A549 (cell line): ENCODE measurements at regions not wholly inside any gene's neighbourhood (a gene's known extent, or its start where the extent isn't known, plus 50 kb on each side); places are given as distances from the start of the nearest gene placed in this dataset.

Source experiments
- ATAC-seq, 2 experiments: fragments of 200-7000 bp in 1 of 2; fragments of >200 bp in 1 of 2; cut with Nextera tagmentation in 1 of 2; cut with Tn5 transposase in 1 of 2; 3 replicates each; pipeline versions ENCODE4 v1.8.0 to v1.9.1; 2018 to 2020; ENCODE audit warnings: mild to moderate bottlenecking in 1 of 2, moderate library complexity in 1 of 2
- CTCF ChIA-PET: fragments of 300-600 bp; sonication (Branson Sonifier 250); formaldehyde crosslinking; extraction: SDS; loops from one replicate; lab custom pipeline; 2021; ENCODE audit warnings: antibody characterized with exemption, inconsistent platforms; lab: Yijun Ruan, JAX
- POLR2A ChIA-PET: fragments of 350-600 bp; formaldehyde crosslinking; extraction: SDS; loops from one replicate; lab custom pipeline; 2021; ENCODE audit warnings: antibody characterized with exemption, inconsistent platforms; lab: Yijun Ruan, JAX
- DNase-seq, 2 experiments: peaks; one replicate each; pipeline versions ENCODE4 v3.0.0 to v3.0.0-alpha.2; 2011 to 2016; ENCODE audit warnings: low read depth in 1 of 2, low spot score in 1 of 2
- FAIRE-seq: peaks from 2 replicates; lab custom pipeline; 2011; peaks lifted over from hg19 to GRCh38; lab: Jason Lieb, UNC
- H3K27ac ChIP-seq, 2 experiments: fragments of >200 bp; sonication (Bioruptor Twin); formaldehyde crosslinking; 3 replicates each; pipeline ENCODE4 v1.5.1; 2016 to 2017
- H3K4me1 ChIP-seq: fragments of >200 bp; sonication (Bioruptor Twin); formaldehyde crosslinking; 3 replicates; pipeline ENCODE4 v1.6.1; 2016
- H3K4me2 ChIP-seq: fragments of >200 bp; sonication (Bioruptor Twin); formaldehyde crosslinking; 3 replicates; pipeline ENCODE4 v1.6.1; 2016
- H3K4me3 ChIP-seq: fragments of >200 bp; sonication (Bioruptor Twin); formaldehyde crosslinking; 3 replicates; pipeline ENCODE4 v1.5.1; 2016
- H3K9me3 ChIP-seq: fragments of >200 bp; sonication (Bioruptor Twin); formaldehyde crosslinking; 3 replicates; pipeline ENCODE4 v1.6.1; 2016
- BHLHE40 ChIP-seq: IDR thresholded peaks from 2 replicates; pipeline ENCODE4 v1.6.1; 2012; ENCODE audit warnings: low read depth, low read length, inconsistent platforms
- CBX2 ChIP-seq: fragments of 200-600 bp; sonication (generic); IDR thresholded peaks from 2 replicates; pipeline ENCODE4 v1.6.1; 2016; ENCODE audit warnings: low read depth, mild to moderate bottlenecking, borderline replicate concordance
- CBX8 ChIP-seq: fragments of 200-600 bp; sonication (generic); IDR thresholded peaks from 2 replicates; pipeline ENCODE4 v1.6.1; 2016
- CEBPB ChIP-seq, 2 experiments: fragments of >200 bp in 1 of 2; sonication (Bioruptor Twin) in 1 of 2; formaldehyde crosslinking in 1 of 2; IDR thresholded peaks; 2 replicates each; pipeline ENCODE4 v1.6.1; 2012 to 2016
- EHF ChIP-seq: fragments of 250-450 bp; sonication (Bioruptor Pico); IDR thresholded peaks from 2 replicates; pipeline ENCODE4 v1.5.0; 2020; ENCODE audit warnings: mild to moderate bottlenecking
- EP300 ChIP-seq, 2 experiments: fragments of >200 bp; sonication (Bioruptor Twin); formaldehyde crosslinking; IDR thresholded peaks; 2 replicates in 1 of 2; 3 replicates in 1 of 2; pipeline ENCODE4 v1.6.1; 2016 to 2017
- ESRRA ChIP-seq: fragments of 150-350 bp; IDR thresholded peaks from 2 replicates; pipeline ENCODE4 v1.6.1; 2014; ENCODE audit warnings: mild to moderate bottlenecking, low read length, borderline replicate concordance
- FOSB ChIP-seq: fragments of 250-450 bp; sonication (Bioruptor Pico); IDR thresholded peaks from 2 replicates; pipeline ENCODE4 v1.5.0; 2020; ENCODE audit warnings: mild to moderate bottlenecking, moderate library complexity
- FOSL2 ChIP-seq, 2 experiments: fragments of 450-650 bp in 1 of 2; fragments of >200 bp in 1 of 2; sonication (Bioruptor Twin) in 1 of 2; formaldehyde crosslinking; IDR thresholded peaks; 2 replicates each; pipeline versions ENCODE4 v1.5.0 to v1.6.1; 2016 to 2020; ENCODE audit warnings: mild to moderate bottlenecking in 1 of 2, moderate library complexity in 1 of 2
- GATA3 ChIP-seq: IDR thresholded peaks from 2 replicates; pipeline ENCODE4 v1.6.1; 2012; ENCODE audit warnings: borderline replicate concordance
- HEYL ChIP-seq: fragments of 250-450 bp; sonication (Bioruptor Pico); IDR thresholded peaks from 2 replicates; pipeline ENCODE4 v1.8.0; 2021; ENCODE audit warnings: mild to moderate bottlenecking, moderate library complexity
- HOXB13 ChIP-seq: fragments of 250-450 bp; sonication (Bioruptor Pico); IDR thresholded peaks from 2 replicates; pipeline ENCODE4 v1.5.0; 2020; ENCODE audit warnings: low read depth, mild to moderate bottlenecking, moderate library complexity
- JUNB ChIP-seq: fragments of >200 bp; sonication (Bioruptor Twin); formaldehyde crosslinking; IDR thresholded peaks from 2 replicates; pipeline ENCODE4 v1.6.1; 2016
- KDM1A ChIP-seq: fragments of 200-600 bp; sonication (generic); IDR thresholded peaks from 2 replicates; pipeline ENCODE4 v1.6.1; 2016; ENCODE audit warnings: low read depth, mild to moderate bottlenecking
- KDM5A ChIP-seq: fragments of 200-600 bp; sonication (generic); IDR thresholded peaks from 2 replicates; pipeline ENCODE4 v1.6.1; 2016; ENCODE audit warnings: antibody characterized with exemption, mild to moderate bottlenecking
- POLR2AphosphoS2 ChIP-seq: conservative IDR thresholded peaks from 2 replicates; pipeline ENCODE4 v1.6.1; 2012; ENCODE audit warnings: low read length, improper control_type of control experiment, inconsistent platforms
- RARB ChIP-seq: fragments of 250-450 bp; sonication (Bioruptor Pico); IDR thresholded peaks from 2 replicates; pipeline ENCODE4 v1.8.0; 2021; ENCODE audit warnings: mild to moderate bottlenecking, moderate library complexity
- RCOR1 ChIP-seq: fragments of 150-350 bp; IDR thresholded peaks from 2 replicates; pipeline ENCODE4 v1.6.1; 2014; ENCODE audit warnings: antibody characterized with exemption, low read length, low read depth
- SMC3 ChIP-seq: fragments of >200 bp; sonication (Bioruptor Twin); formaldehyde crosslinking; IDR thresholded peaks from 3 replicates; pipeline ENCODE4 v1.6.1; 2018; ENCODE audit warnings: inconsistent platforms
- TP53 ChIP-seq: fragments of 250-450 bp; sonication (Bioruptor Pico); IDR thresholded peaks from 2 replicates; pipeline ENCODE4 v1.5.0; 2021; ENCODE audit warnings: mild to moderate bottlenecking, moderate library complexity
- ZC3H11A ChIP-seq: fragments of 450-650 bp; IDR thresholded peaks from 2 replicates; pipeline ENCODE4 v1.6.1; 2014; ENCODE audit warnings: antibody characterized with exemption, mild to moderate bottlenecking
- ZFP36 ChIP-seq: fragments of 450-650 bp; IDR thresholded peaks from 2 replicates; pipeline ENCODE4 v1.6.1; 2014; ENCODE audit warnings: borderline replicate concordance; ENCODE audit not compliant: partially characterized antibody
- ZNF302 ChIP-seq: fragments of 250-450 bp; sonication (Bioruptor Pico); IDR thresholded peaks from 2 replicates; pipeline ENCODE4 v1.9.0; 2021; ENCODE audit warnings: inconsistent platforms, mild to moderate bottlenecking, moderate library complexity
- whole genome bisulfite sequencing: methylation state at CpG from one replicate; pipeline ENCODE4 v1.1.6; 2017; ENCODE audit errors: missing lambda C conversion rate; 5-methylcytosine and 5-hydroxymethylcytosine counted together
- TF ChIP-seq, protein P1 (sequence below): fragments of 450-650 bp; IDR thresholded peaks from 2 replicates; pipeline ENCODE4 v1.6.1; 2014; ENCODE audit warnings: antibody characterized with exemption
- TF ChIP-seq, protein P2 (sequence below): IDR thresholded peaks from 2 replicates; pipeline ENCODE4 v1.6.1; 2012
- TF ChIP-seq, protein P3 (sequence below): fragments of 250-450 bp; sonication (Bioruptor Pico); IDR thresholded peaks from 2 replicates; pipeline ENCODE4 v1.5.0; 2020; ENCODE audit warnings: low read depth, mild to moderate bottlenecking, moderate library complexity
- TF ChIP-seq, protein P4 (sequence below): IDR thresholded peaks from 2 replicates; pipeline ENCODE4 v1.6.1; 2012

DNA sequence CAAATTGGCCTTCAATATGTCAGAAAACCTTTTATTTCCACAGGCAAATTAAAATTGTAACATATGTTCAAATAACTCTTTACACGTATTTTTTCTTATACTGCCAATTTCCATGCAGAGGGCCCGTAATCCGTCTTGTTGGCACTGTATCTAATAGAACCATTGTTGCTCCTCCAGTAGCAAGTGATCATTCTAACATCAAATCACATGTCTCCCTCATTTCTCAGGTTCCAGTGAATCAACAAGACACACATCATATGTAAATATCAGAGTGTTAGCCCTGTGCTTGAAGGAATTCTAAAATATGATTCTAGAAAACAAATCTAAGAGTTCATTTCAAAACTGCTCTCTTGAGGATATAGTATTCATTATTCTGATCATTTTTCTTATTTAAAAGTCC lies 834.3 kb downstream of the LRRTM4 start:
- POLR2A ChIA-PET = no interaction called here
- CTCF ChIA-PET = no interaction called here
- no peak for TF ChIP-seq ZFP36
- TF ChIP-seq SMC3 = no peak
- TF ChIP-seq TP53 (CRISPR knock-in tag) = no peak
- no peak for TF ChIP-seq BHLHE40
- TF ChIP-seq, protein P1, sequence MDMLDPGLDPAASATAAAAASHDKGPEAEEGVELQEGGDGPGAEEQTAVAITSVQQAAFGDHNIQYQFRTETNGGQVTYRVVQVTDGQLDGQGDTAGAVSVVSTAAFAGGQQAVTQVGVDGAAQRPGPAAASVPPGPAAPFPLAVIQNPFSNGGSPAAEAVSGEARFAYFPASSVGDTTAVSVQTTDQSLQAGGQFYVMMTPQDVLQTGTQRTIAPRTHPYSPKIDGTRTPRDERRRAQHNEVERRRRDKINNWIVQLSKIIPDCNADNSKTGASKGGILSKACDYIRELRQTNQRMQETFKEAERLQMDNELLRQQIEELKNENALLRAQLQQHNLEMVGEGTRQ = no peak
- no peak for TF ChIP-seq CBX8
- TF ChIP-seq HOXB13 (CRISPR knock-in tag) = no peak
- TF ChIP-seq KDM5A = no peak
- TF ChIP-seq, all 56 proteins: peak for 0

DNA sequence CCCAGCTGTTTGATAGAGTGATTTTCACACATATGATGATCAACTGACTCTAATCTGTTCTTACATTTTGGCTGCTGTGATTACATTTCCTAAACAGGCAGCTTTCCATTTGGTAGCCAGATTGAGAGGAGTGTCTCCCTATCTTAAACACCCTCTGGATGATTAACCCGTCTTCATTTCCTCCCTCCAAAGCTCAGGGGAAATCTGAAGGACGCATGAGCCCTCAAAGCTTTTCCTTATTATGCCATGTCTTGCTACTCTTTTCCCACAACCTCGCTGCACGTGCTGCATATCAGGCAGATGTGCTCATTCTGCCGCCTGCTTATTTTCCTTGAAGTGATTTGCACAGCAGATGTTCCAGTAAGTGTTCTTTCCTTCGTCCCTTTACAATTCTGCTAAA lies 837.4 kb downstream of the LRRTM4 start:
- no peak overlapping the region for H3K4me3 ChIP-seq
- ChIA-PET POLR2A (no interaction called here), CTCF (no interaction called here)
- no peak overlapping the region for H3K4me2 ChIP-seq
- DNase-seq = no peak
- H3K27ac ChIP-seq = no peak overlapping the region
- H3K9me3 ChIP-seq = no peaks in the 10 kb centered on the region
- no peak for ATAC-seq
- FAIRE-seq = no peak
- WGBS = 2% methylated on average over 6 of the region's 6 CpGs
- TF ChIP-seq TP53 (CRISPR knock-in tag) = no peak
- TF ChIP-seq RCOR1 = no peak
- no peak for TF ChIP-seq CBX2
- TF ChIP-seq EHF = no peak
- TF ChIP-seq, protein P2, sequence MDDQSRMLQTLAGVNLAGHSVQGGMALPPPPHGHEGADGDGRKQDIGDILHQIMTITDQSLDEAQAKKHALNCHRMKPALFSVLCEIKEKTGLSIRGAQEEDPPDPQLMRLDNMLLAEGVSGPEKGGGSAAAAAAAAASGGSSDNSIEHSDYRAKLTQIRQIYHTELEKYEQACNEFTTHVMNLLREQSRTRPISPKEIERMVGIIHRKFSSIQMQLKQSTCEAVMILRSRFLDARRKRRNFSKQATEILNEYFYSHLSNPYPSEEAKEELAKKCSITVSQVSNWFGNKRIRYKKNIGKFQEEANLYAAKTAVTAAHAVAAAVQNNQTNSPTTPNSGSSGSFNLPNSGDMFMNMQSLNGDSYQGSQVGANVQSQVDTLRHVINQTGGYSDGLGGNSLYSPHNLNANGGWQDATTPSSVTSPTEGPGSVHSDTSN = no peak
- TF ChIP-seq RARB (CRISPR knock-in tag) = no peak
- TF ChIP-seq, protein P3, sequence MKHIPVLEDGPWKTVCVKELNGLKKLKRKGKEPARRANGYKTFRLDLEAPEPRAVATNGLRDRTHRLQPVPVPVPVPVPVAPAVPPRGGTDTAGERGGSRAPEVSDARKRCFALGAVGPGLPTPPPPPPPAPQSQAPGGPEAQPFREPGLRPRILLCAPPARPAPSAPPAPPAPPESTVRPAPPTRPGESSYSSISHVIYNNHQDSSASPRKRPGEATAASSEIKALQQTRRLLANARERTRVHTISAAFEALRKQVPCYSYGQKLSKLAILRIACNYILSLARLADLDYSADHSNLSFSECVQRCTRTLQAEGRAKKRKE (CRISPR knock-in tag) = no peak
- no peak for TF ChIP-seq ESRRA
- TF ChIP-seq GATA3 = no peak
- no peak for TF ChIP-seq KDM1A
- no peak for TF ChIP-seq CEBPB (IDR thresholded peaks at IDR 0.05)
- no peak for TF ChIP-seq SMC3
- TF ChIP-seq JUNB = no peak
- TF ChIP-seq, protein P1 = no peak
- TF ChIP-seq, all 56 proteins: peak for 0
- no peaks in the 10 kb centered on the region for H3K4me1 ChIP-seq

More for the DNA sequence above, 834.3 kb downstream of the LRRTM4 start:
- Histone ChIP-seq H3K27ac (no peak overlapping the region), H3K4me3 (no peak overlapping the region), H3K9me3 (no peaks in the 10 kb centered on the region), H3K4me1 (no peaks in the 10 kb centered on the region), H3K4me2 (no peak overlapping the region)
- DNase-seq = no peak
- ATAC-seq = no peak
- no peak for FAIRE-seq
- WGBS = 26% methylated on average over 3 of the region's 3 CpGs

DNA sequence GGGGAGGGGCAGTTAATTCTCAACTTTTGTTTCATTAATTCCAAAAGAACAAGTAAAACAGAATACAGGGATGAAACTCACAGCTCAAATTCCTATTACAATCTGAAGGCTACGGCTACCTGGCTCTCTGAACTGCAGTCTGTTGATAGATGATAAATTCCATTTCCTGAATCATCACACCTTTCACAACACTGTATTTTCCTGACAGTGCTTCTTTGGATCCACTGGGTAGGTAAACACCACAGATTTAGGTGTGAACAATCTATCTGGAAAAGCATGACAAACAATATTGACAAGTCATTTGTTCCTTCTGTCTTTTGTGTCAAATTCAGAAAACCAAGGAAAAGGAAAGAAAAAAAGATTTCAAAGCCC lies 843.2 kb downstream of the LRRTM4 start:
- ATAC-seq = no peak
- DNase-seq = no peak
- FAIRE-seq = no peak
- TF ChIP-seq, protein P4, sequence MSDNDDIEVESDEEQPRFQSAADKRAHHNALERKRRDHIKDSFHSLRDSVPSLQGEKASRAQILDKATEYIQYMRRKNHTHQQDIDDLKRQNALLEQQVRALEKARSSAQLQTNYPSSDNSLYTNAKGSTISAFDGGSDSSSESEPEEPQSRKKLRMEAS = no peak
- TF ChIP-seq POLR2AphosphoS2 (no peak), FOSL2 (IDR thresholded peaks at IDR 0.05) (no peak), FOSL2 (CRISPR knock-in tag; IDR thresholded peaks at IDR 0.05) (no peak), FOSB (CRISPR knock-in tag) (no peak), EP300 (IDR thresholded peaks at IDR 0.05) (no peak), ZC3H11A (no peak), ZNF302 (CRISPR knock-in tag) (no peak), HEYL (CRISPR knock-in tag) (no peak)
- Histone ChIP-seq H3K4me2 (no peak overlapping the region), H3K9me3 (no peaks in the 10 kb centered on the region), H3K27ac (no peak overlapping the region), H3K4me1 (no peaks in the 10 kb centered on the region), H3K4me3 (no peak overlapping the region)
- WGBS = 0% methylated on average over 1 of the region's 1 CpG
- CTCF ChIA-PET = no interaction called here
- POLR2A ChIA-PET = no interaction called here
